ENCODE measurements at regions not wholly inside any gene's neighbourhood (a gene's known extent, or its start where the extent isn't known, plus 50 kb on each side); places are given as distances from the start of the nearest gene placed in this dataset.

DNA sequence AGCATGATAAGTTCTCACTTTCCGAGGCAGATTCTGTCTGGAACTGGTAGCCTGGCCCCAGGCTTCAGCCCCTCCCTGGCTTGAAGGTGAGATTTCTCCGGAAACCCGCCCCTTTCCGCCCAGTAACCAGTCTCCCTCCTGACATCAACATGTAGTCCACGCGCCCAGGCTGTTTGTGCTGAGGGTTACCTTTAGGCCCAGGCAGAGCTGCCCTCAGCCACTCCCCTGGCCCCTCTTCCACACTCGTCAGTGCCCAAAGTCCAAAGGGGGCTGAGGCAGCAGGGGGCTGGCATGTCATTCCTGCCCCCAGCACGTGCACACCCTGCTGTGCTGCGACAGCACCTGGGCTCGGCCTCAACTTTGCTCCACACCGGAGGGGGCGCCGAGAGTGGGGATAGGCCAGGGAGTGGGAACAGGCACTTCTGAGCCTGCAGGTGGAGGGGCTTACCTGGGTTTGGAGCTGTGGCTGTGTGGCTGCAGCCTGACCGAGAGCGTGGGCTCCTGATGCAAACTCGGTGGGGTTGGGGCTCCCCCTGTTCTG is 69.5 kb upstream of the ANK2 start:
- no peaks in the 10 kb centered on the region for H3K36me3 ChIP-seq
- no peaks in the 10 kb centered on the region for H3K27me3 ChIP-seq
- H3K27ac ChIP-seq: no peak overlapping the region
- TF ChIP-seq, protein P1, sequence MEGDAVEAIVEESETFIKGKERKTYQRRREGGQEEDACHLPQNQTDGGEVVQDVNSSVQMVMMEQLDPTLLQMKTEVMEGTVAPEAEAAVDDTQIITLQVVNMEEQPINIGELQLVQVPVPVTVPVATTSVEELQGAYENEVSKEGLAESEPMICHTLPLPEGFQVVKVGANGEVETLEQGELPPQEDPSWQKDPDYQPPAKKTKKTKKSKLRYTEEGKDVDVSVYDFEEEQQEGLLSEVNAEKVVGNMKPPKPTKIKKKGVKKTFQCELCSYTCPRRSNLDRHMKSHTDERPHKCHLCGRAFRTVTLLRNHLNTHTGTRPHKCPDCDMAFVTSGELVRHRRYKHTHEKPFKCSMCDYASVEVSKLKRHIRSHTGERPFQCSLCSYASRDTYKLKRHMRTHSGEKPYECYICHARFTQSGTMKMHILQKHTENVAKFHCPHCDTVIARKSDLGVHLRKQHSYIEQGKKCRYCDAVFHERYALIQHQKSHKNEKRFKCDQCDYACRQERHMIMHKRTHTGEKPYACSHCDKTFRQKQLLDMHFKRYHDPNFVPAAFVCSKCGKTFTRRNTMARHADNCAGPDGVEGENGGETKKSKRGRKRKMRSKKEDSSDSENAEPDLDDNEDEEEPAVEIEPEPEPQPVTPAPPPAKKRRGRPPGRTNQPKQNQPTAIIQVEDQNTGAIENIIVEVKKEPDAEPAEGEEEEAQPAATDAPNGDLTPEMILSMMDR (IDR thresholded peaks at IDR 0.05): no peak
- no peak for TF ChIP-seq POLR2AphosphoS5 (IDR thresholded peaks at IDR 0.05)
- no peak for TF ChIP-seq POLR2A (IDR thresholded peaks at IDR 0.05)
- no peak for TF ChIP-seq EP300 (IDR thresholded peaks at IDR 0.05; ENCODE audit: low read depth)
- WGBS, 2 donors (ENCODE audit: low coverage in 1 of 2): 88 to 100% methylated on average over 1 to 14 of the region's 16 CpGs
- H3K9me3 ChIP-seq: no peaks in the 10 kb centered on the region
- intact Hi-C loops (cut with DNase I; ENCODE audit: low total_unique reads): no loop called here
- no peak overlapping the region for H3K4me3 ChIP-seq
- no peak for DNase-seq
- in situ Hi-C loops (cut with MboI; ENCODE audit: low pct_ligation_motif_present in 1 of 4, low pct_unique_long_range_greater_than_20kb in 1 of 4, low sequenced_read_pairs in 3 of 4): no loop called here
- no peaks in the 10 kb centered on the region for H3K4me1 ChIP-seq

DNA sequence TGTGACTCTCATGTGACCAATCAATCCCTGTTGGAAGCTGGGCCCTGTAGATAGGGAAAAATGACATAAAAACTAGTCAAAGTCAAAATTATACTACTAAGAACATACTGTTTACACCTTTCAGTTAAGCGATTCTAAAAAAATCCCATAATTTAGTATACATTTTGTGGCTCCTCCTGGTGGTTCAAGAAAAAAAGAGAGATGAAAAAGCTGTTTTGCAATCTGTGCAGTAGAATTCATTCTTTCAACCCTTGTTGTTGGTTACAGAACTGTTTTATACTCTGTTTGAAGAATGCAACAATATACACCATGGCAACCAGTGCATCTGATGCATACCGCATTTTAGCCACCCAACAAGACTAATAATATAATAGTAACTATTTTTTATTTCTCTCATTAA is 66.8 kb upstream of the ANK2 start:
- no peak overlapping the region for H3K27ac ChIP-seq
- in situ Hi-C loops (cut with MboI; ENCODE audit: low pct_ligation_motif_present in 1 of 4, low pct_unique_long_range_greater_than_20kb in 1 of 4, low sequenced_read_pairs in 3 of 4) (no loop called here), intact Hi-C loops (cut with DNase I; ENCODE audit: low total_unique reads) (no loop called here)
- no peaks in the 10 kb centered on the region for H3K4me1 ChIP-seq
- H3K36me3 ChIP-seq: no peaks in the 10 kb centered on the region
- no peaks in the 10 kb centered on the region for H3K9me3 ChIP-seq
- H3K27me3 ChIP-seq: no peaks in the 10 kb centered on the region
- no peak overlapping the region for H3K4me3 ChIP-seq
- TF ChIP-seq EP300 (IDR thresholded peaks at IDR 0.05; ENCODE audit: low read depth): no peak
- no peak for TF ChIP-seq POLR2AphosphoS5 (IDR thresholded peaks at IDR 0.05)
- TF ChIP-seq, protein P1 (IDR thresholded peaks at IDR 0.05): no peak
- TF ChIP-seq POLR2A (IDR thresholded peaks at IDR 0.05): no peak
- WGBS, 2 donors (ENCODE audit: low coverage in 1 of 2): 63 to 79% methylated on average over 2 of the region's 2 CpGs
- no peak for DNase-seq

DNA sequence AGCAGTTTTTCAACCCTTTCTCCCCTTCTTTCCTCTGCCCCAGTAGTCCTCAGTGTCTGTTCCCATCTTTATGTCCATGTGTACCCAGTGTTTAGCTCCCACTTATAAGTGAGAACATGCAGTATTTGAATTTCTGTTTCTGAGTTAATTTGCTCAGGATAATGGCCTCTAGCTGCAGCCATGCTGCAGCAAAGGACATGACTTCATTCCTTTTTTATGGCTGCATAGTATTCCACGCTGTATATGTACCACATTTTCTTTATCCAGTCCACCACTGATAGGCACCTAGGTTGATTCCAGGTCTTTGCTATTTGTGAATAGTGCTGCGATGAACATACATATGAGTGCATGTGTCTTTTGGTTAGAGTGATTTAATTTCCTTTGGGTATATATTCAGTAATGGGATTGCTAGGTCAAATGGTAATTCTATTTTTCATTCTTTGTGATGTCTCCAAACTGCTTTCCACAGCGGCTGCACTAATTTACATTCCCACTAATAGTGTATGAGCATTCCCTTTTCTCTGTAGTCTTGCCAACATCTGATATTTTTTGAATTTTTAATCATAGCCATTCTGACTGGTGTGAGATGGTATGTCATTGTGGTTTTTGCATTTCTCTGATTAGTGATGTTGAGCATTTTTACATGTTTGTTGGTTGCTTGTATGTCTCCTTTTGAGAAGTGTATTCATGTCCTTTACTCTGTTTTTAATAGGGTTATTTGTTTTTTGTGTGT is 54.6 kb upstream of the ANK2 start:
- no peaks in the 10 kb centered on the region for H3K36me3 ChIP-seq
- WGBS, 2 donors (ENCODE audit: low coverage in 1 of 2): 88 to 93% methylated on average over 3 of the region's 3 CpGs
- intact Hi-C loops (cut with DNase I; ENCODE audit: low total_unique reads): no loop called here
- no peak overlapping the region for H3K27ac ChIP-seq
- in situ Hi-C loops (cut with MboI; ENCODE audit: low pct_ligation_motif_present in 1 of 4, low pct_unique_long_range_greater_than_20kb in 1 of 4, low sequenced_read_pairs in 3 of 4): no loop called here
- H3K27me3 ChIP-seq: no peaks in the 10 kb centered on the region
- no peak overlapping the region for H3K4me3 ChIP-seq
- no peak for TF ChIP-seq EP300 (IDR thresholded peaks at IDR 0.05; ENCODE audit: low read depth)
- TF ChIP-seq, protein P1 (IDR thresholded peaks at IDR 0.05): no peak
- no peak for TF ChIP-seq POLR2A (IDR thresholded peaks at IDR 0.05)
- no peak for TF ChIP-seq POLR2AphosphoS5 (IDR thresholded peaks at IDR 0.05)
- no peaks in the 10 kb centered on the region for H3K4me1 ChIP-seq
- no peaks in the 10 kb centered on the region for H3K9me3 ChIP-seq
- DNase-seq: no peak

Small RNA genes lying in the stretch of these regions (small RNA-seq; reads per million reads assigned to genes)
- gene AC017007.1 (0 reads per million in 4 donors), gene RF00019 (0 reads per million in 4 donors)

Data from transverse colon (tissue), 4 donors.